ENCODE measurements at regions not wholly inside any gene's neighbourhood (a gene's known extent, or its start where the extent isn't known, plus 50 kb on each side); places are given as distances from the start of the nearest gene placed in this dataset.
A peak's percentile ranks its signal among the peaks of the same experiment; 100 is the strongest.

GRCh38 chr10:55212051-55212450 lies 411.0 kb upstream of the PCDH15 start:
- no TSS peak for BruUV-seq (replicated peaks)
- intact Hi-C loops (cut with micrococcal nuclease; ENCODE audit: unreplicated experiment): no loop called here
- Histone ChIP-seq H3K27me3 (ENCODE audit: insufficient read depth, low read depth) (no peaks in the 10 kb centered on the region), H3K79me2 (ENCODE audit: low read depth) (no peaks in the 10 kb centered on the region), H3K27ac (no peak overlapping the region), H3K36me3 (ENCODE audit: low read depth) (no peaks in the 10 kb centered on the region), H3K4me1 (replicated peaks; ENCODE audit: insufficient read depth) (no peaks in the 10 kb centered on the region), H2AFZ (no peak overlapping the region), H3K4me2 (no peak overlapping the region), H3K9me3 (ENCODE audit: insufficient read depth, low read depth) (no peaks in the 10 kb centered on the region), H3K4me3 (no peak overlapping the region), H3F3A (ENCODE audit: insufficient read depth, low read depth) (no peaks in the 10 kb centered on the region), H3K9me2 (ENCODE audit: insufficient read depth) (no peaks in the 10 kb centered on the region), H4K20me1 (ENCODE audit: insufficient read depth) (no peaks in the 10 kb centered on the region)
- ChIA-PET CTCF (no interaction called here), POLR2A (ENCODE audit: unreplicated experiment) (interaction anchor here (0.6 kb wide), 1 partner anchor 92 kb away, joined by 3 read pairs; no protein-coding TSS in a partner anchor)
- DNase-seq: no peak
- no peak for TF ChIP-seq EZH2 (IDR thresholded peaks at IDR 0.05; ENCODE audit: low read depth)
- no peak for TF ChIP-seq CTCF (conservative IDR thresholded peaks at IDR 0.05)

GRCh38 chr10:55203874-55204273 lies 402.8 kb upstream of the PCDH15 start:
- ChIA-PET CTCF (no interaction called here), POLR2A (ENCODE audit: unreplicated experiment) (no interaction called here)
- H2AFZ ChIP-seq: peak overlapping the region; percentile 68; the same call in 1 of the 2 replicates
- H3K9me3 ChIP-seq (ENCODE audit: insufficient read depth, low read depth): no peaks in the 10 kb centered on the region; the same call in 1 of the 2 replicates
- H3F3A ChIP-seq (ENCODE audit: insufficient read depth, low read depth): no peaks in the 10 kb centered on the region
- no TSS peak for BruUV-seq (replicated peaks)
- H3K4me2 ChIP-seq: no peak overlapping the region
- no peak overlapping the region for H3K4me3 ChIP-seq
- H3K27ac ChIP-seq: no peak overlapping the region
- TF ChIP-seq CTCF (conservative IDR thresholded peaks at IDR 0.05) (no peak), EZH2 (IDR thresholded peaks at IDR 0.05; ENCODE audit: low read depth) (no peak)
- no peaks in the 10 kb centered on the region for H3K27me3 ChIP-seq (ENCODE audit: insufficient read depth, low read depth)
- H3K79me2 ChIP-seq (ENCODE audit: low read depth): no peaks in the 10 kb centered on the region
- H4K20me1 ChIP-seq (ENCODE audit: insufficient read depth): no peaks in the 10 kb centered on the region
- no peaks in the 10 kb centered on the region for H3K36me3 ChIP-seq (ENCODE audit: low read depth)
- H3K9me2 ChIP-seq (ENCODE audit: insufficient read depth): no peaks in the 10 kb centered on the region
- DNase-seq: no peak
- intact Hi-C loops (cut with micrococcal nuclease; ENCODE audit: unreplicated experiment): no loop called here
- H3K4me1 ChIP-seq (replicated peaks; ENCODE audit: insufficient read depth): no peaks in the 10 kb centered on the region

GRCh38 chr10:55203319-55203718 lies 402.3 kb upstream of the PCDH15 start:
- Histone ChIP-seq H3K9me3 (ENCODE audit: insufficient read depth, low read depth) (no peaks in the 10 kb centered on the region; the same call in 1 of the 2 replicates), H3K79me2 (ENCODE audit: low read depth) (no peaks in the 10 kb centered on the region), H3K4me1 (replicated peaks; ENCODE audit: insufficient read depth) (no peaks in the 10 kb centered on the region), H3K36me3 (ENCODE audit: low read depth) (no peaks in the 10 kb centered on the region), H3K27ac (no peak overlapping the region), H4K20me1 (ENCODE audit: insufficient read depth) (no peaks in the 10 kb centered on the region), H3K4me2 (peak overlapping the region; percentile 45), H2AFZ (peak overlapping the region; percentile 68), H3K27me3 (ENCODE audit: insufficient read depth, low read depth) (no peaks in the 10 kb centered on the region), H3F3A (ENCODE audit: insufficient read depth, low read depth) (no peaks in the 10 kb centered on the region), H3K4me3 (no peak overlapping the region), H3K9me2 (ENCODE audit: insufficient read depth) (no peaks in the 10 kb centered on the region)
- intact Hi-C loops (cut with micrococcal nuclease; ENCODE audit: unreplicated experiment): no loop called here
- POLR2A ChIA-PET (ENCODE audit: unreplicated experiment): no interaction called here
- BruUV-seq (replicated peaks): no TSS peak
- no peak for TF ChIP-seq EZH2 (IDR thresholded peaks at IDR 0.05; ENCODE audit: low read depth)
- no peak for TF ChIP-seq CTCF (conservative IDR thresholded peaks at IDR 0.05)
- DNase-seq: no peak
- CTCF ChIA-PET: no interaction called here
